ENCODE measurements at regions not wholly inside any gene's neighbourhood (a gene's known extent, or its start where the extent isn't known, plus 50 kb on each side); places are given as distances from the start of the nearest gene placed in this dataset.
"Not testable (repeated sequence)": the region's sequence is repeated elsewhere in the genome, so short reads cannot be mapped to it uniquely, and the experiment has no call there.

DNA sequence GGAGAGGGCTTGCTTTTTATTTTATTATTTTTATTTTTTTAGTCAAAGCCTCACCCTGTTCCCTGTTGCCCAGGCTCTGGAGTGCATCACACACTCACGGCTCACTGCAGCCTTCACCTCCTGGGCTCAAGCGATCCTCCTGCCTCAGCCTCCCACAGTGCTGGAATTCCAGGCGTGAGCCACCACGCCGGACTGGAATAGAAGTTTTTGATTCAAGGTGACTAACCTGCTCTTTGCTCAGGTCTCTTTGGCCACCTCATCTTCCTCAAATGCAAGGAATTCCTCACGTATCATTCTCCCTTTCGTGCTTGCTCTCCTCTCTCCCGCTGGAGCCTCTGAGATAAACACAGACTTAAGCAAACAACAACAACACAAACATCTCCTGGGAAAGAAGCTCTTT lies 636.8 kb downstream of the ADCYAP1 start:
- DNase-seq, result no peak

GRCh38 chr18:1542230-1542774 lies 637.6 kb downstream of the ADCYAP1 start:
- DNase-seq, result no peak

GRCh38 chr18:1544016-1544415 lies 639.3 kb downstream of the ADCYAP1 start:
- DNase-seq, result no peak

DNA sequence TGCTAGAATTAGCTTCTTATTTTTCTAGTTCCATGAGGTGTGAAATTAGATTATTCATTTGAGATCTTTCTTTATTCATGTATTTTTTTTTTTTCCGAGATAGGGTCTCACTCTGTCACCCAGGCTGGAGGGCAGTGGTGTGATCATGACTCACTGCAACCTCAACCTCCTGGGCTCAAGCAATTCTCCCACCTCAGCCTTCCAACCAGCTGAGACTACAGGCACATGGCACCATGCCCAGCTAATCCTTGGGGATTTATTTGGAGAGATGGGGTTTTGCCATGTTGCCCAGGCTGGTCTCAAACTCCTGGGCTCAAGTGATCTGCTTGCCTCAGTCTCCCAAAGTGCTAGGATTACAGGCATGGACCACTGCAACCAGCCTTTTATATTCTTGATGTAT lies 653.0 kb downstream of the ADCYAP1 start:
- DNase-seq, result not testable (repeated sequence)

- no peak for DNase-seq
These were observed 654.9 kb downstream of the ADCYAP1 start for GRCh38 chr18:1559563-1559962.

DNA sequence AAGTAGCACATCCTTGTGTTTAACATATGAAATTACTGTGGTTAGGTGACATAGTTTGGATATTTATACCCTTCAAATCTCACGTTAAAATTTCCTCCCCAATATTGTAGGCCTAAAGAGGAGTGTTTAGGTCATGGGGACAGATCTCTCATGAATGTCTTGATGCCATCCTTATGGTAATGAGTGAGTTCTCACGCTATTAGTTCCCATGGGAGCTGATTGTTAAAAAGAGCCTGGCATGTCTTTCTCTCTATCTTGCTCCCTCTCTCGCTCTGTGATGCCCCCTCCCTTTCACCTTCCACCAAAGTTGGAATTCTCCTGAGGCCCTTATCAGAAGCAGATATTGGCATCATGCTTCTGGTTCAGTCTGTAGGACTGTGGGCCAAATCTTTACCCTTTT lies 660.1 kb downstream of the ADCYAP1 start:
- DNase-seq, result no peak

DNA sequence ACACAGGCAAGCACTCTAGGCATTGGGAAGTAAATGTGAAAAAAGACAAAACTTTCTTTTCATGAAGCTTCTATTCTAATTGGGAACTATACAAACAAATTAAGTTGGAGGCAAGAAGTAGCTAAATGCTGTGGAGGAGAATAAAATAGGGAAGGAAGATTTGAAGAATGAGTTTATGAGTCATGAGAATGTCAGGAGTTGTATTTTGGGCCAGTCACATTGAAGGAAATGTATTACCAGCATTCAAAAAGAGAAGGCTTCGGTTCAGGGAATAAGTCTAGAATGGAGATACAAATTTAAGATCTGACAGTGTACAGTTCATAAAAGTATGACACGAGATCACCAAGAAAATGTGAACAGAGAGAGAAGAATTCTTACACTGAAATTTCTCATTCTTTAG lies 666.5 kb downstream of the ADCYAP1 start:
- no peak for DNase-seq

- no peak for DNase-seq
These were observed 669.1 kb downstream of the ADCYAP1 start for GRCh38 chr18:1573732-1574131.

GRCh38 chr18:1575084-1575483 lies 670.4 kb downstream of the ADCYAP1 start:
- no peak for DNase-seq

DNA sequence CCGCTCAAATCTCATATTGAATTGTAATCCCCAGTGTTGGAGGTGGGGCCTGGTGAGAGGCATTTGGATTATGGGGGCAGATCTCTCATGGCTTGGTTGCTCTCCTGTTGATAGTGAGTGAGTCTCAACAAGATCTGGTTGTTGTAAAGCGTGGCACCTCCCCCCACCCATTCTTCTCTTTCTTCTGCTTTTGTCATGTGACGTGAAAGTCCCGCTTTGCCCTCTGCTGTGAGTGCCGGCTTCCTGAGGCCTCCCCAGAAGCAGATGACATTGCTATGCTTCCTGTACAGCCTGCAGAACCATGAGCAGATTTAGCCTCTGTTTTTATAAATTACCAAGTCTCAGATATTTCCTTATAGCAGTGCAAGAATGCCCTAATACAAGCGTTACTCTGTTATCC lies 673.8 kb downstream of the ADCYAP1 start:
- no peak for DNase-seq

- no peak for DNase-seq
These were observed 676.9 kb downstream of the ADCYAP1 start for GRCh38 chr18:1581581-1581980.

- DNase-seq, result no peak
These were observed 681.3 kb downstream of the ADCYAP1 start for GRCh38 chr18:1585881-1586488.

DNA sequence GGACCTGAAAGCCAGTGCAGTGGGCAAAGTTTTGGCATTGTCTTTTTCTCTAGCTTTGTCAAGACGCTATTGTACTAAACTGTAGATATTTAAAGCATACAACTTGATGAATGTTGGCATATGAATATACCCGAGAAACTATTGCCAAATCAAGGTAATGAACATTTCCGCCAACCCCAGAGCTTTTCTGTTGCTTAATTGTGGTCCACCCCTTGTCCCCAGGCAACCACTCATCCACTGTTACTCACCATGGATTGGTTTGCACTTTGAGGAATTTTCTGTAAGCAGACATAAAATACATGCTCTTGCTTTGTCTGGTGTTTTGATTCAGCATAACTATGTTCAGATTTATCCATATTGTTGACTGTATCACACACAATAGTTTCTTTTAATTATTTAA lies 688.4 kb downstream of the ADCYAP1 start:
- no peak for DNase-seq

DNA sequence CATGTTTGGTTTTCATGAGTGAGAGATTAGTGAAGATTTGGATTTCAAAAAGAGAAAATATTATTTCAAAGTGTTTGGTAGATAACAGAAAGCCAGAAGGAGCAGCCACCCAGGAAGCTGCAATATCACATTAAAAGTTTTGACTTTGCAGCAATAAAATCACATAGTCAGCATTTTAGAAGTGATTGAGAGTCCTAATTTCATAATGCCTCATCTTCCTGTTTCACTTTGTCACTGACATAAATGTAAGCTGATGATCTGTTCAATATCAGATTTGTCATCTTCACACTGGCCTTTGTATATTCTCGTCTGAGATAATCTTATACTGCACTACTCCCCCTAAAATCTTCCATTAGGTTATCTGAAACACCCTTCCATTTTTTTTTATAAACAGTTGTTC lies 690.5 kb downstream of the ADCYAP1 start:
- no peak for DNase-seq

- no peak for DNase-seq
These were observed 694.5 kb downstream of the ADCYAP1 start for GRCh38 chr18:1599196-1599595.

DNA sequence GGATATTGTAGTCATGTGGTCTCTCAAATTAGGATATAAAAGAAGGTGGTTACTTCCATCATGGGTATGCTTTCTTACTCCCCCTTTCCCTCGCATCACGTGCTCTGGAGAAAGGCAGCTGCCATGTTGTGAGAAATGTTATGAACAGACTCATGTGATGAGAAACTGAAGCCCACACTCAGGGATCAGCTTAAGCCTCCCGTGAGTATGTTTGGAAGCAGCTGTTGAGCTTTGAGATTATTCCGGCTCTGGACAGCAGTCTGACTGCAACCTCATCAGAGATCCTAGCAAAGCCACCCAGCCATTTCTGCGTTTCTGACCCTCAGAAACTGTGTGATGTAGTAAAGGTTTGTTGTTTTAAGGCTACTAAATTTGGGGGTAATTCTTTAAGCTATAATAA lies 700.1 kb downstream of the ADCYAP1 start:
- DNase-seq, result no peak

- no peak for DNase-seq
These were observed 713.7 kb downstream of the ADCYAP1 start for GRCh38 chr18:1618364-1618763.

- no peak for DNase-seq
These were observed 714.8 kb downstream of the ADCYAP1 start for GRCh38 chr18:1619507-1619906.

GRCh38 chr18:1624612-1625011 lies 719.9 kb downstream of the ADCYAP1 start:
- no peak for DNase-seq

GRCh38 chr18:1627494-1627893 lies 722.8 kb downstream of the ADCYAP1 start:
- DNase-seq, result no peak

GRCh38 chr18:1648712-1649111 lies 744.0 kb downstream of the ADCYAP1 start:
- DNase-seq, result no peak

DNA sequence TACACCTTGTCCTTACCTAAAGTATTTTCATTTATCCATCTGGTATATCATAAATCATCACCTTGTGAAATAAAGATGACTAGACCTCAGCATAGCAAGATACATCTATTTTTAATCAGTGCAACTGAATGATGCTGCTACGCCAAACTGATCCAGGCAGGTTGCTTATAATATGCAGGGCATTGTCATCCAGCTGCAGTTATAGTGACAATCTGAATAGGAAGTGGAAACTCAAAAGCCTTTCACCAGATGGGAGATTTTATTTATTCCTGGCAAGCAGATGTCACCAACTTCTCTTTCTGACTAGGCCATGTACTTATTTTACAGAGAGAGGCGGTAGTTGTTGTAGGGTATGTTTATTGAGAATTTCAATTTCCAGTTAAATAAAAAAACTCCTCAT lies 747.3 kb downstream of the ADCYAP1 start:
- no peak for DNase-seq

DNA sequence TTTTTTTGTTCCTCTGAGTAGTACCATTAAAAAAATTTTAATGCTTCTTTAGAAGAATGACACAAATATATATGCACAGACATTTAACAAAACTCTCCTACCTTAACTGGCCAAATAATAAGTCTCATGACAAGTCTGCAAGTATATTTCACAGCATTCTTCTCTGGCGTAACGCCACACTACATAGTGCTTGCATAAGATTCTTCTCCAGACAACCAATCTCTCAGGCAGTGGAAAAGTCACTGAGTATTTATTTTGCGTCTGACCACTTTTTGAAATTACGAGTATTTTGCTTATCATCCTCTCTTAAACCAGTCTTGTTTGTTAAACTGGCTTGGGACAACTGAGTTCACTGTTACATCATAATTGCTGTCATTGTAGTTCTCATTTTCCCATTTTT lies 749.2 kb downstream of the ADCYAP1 start:
- DNase-seq, result no peak

DNA sequence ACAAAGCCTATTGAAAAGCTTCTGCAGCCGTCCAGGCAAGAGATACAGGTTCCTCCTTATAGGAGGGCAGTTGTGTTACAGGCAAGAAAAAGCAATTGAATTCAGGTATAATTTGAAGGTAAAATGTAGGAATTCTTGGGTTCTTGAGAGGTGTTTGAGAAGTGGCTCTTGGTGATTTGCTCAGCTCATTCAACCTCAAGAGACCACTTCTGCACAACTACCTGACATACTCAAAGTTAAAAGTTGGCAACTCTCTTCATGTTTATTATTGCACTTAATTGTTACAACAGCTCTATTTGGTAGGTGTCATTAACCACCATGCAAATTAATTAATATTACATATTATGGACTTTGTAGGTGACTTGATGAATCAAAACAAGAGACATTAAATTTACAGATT lies 753.2 kb downstream of the ADCYAP1 start:
- DNase-seq, result no peak
